Glomerular endothelial cell (primary cell): ENCODE measurements at regions not wholly inside any gene's neighbourhood (a gene's known extent, or its start where the extent isn't known, plus 50 kb on each side); places are given as distances from the start of the nearest gene placed in this dataset.

Experiments
- DNase-seq: peaks from one replicate; pipeline ENCODE4 v3.0.0-alpha.2; 2011; ENCODE audit warnings: low read depth, low spot score; ENCODE audit errors: extremely low read depth

DNA sequence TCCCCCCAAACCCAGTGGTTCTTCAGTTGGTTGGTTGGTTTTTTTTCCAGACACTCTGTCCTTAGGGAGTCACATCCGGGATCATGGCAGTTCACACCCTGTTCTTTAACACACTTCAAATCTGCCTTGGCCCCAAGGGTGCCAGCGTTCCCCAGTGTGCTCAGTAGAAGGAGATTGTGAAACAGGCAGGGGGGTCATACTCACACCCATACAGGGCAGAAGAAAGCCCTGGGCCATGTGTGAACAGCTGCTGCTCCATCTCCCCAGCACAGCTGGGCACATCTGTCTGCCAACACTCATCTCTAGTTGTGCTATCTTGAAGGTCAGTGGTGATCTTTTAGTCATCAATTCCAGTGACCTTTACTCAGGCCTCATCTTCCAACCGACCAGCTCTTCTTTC, 64.4 kb upstream of the FUT8 start:
- no peak for DNase-seq

- no peak for DNase-seq
These were observed 63.4 kb upstream of the FUT8 start for GRCh38 chr14:65349100-65349499.

DNA sequence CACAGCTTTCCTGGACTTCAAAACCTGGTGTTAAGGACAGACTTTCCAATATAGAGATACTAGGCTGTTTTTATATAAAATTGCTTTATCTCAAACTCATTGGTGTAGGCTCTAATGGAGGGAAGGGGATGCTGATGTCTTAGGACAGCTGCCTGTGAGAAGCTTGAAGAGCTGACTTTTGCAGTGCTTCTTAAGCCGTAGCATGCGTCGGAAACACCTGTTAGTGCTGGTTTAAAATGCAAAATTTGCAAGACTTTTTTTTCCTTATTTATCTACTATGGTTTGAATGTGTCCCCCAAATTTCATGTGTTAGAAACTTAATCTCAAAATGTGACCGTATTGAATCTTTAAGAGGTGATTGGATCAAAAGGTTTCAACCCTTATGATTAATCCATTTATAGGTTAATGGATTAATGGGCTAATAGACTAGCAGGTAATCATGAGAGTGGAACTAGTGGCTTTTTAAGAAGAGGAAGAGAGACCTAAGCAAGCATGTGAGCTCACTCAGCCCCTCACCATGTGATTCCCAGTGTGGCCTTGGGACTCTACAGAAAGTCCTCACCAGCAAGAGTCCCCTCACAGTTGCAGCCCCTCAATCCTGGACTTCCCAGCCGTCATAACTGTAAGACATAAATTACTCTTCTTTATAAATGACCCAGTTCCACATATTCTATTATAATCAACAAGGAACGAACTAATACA, 60.9 kb upstream of the FUT8 start:
- no peak for DNase-seq

GRCh38 chr14:65352964-65353530, 59.5 kb upstream of the FUT8 start:
- DNase-seq = no peak

DNA sequence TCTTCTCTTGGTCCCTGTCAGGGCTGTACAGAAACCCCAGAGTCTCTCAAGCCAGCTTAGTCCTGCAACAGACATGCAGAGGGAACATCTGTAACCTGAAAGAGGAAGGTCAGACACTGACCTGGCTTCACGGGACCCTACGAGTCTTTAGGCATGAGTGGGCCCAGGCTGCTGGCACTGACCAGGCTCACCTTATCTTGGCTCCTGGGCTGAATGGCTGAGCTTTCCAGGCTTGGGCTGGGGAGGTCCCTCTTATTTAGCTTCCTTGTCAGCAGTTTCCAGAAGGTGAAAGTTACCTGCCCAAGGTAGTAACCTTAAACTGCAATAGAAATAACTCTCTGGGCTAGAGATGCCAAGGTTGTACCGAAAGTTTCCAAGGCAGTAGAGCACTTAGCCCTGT, 58.4 kb upstream of the FUT8 start:
- DNase-seq = no peak

DNA sequence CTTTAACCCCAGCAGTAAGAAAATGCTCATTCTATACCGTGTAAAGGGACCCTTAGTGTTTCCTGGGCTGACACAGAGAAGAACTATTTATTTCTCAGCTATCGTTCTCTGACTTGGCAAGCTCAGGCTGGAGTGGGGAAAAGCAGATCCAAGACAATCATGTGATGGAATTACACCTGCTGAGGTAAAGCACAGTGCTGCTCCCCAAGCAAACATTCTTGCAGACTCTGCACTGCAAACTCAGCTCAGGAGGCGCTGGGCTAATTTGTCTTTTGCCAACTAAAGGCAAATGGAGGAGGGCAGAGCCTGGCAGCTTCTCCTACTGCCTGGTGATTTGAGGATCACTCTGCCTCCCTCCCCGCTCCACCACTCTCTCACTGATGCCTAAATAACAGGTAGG, 57.8 kb upstream of the FUT8 start:
- DNase-seq = no peak

DNA sequence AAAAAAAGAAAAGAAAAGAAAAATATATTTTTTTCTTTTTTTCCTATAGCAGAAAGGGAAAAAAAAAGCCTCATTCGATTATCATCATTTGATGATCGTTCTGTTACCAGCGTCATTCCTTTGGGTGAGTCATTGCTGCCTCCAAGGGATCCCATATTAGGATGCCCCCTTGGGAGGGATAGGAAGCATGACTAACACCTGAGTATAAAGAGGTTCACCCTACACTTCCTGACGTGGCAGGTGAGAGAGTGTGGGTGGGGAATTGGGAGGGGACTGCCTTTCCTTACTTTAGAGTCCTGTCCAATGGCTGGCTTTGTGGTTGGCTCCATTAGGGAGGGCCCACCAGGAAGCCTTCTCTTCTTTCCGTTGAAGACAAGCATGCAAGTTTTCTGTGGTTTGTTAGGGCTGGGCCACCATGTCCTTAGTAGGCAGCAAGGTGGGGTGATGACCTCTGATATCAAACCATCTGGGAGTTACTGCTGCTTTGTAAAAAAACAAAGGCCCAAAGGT, 56.1 kb upstream of the FUT8 start:
- no peak for DNase-seq

- no peak for DNase-seq
These were observed 55.4 kb upstream of the FUT8 start for GRCh38 chr14:65357113-65357512.

DNA sequence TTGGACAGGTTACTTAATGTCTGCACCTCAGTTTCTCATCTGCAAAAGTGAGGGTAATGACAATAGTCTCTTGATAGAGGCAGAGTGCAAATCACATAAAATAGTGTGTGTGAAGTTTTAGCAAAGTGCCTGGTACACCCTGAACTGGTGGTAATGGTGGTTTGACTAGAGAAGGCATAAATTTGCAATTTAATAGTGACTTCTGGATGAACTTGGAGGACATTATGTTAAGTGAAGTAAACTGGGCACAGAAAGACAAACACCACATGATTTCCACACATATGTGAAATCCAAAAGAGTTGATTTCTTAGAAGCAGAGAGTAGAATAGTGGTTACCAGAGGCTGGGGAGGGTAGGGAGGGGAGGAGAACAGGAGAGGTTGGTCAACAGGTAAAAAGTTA, 54.8 kb upstream of the FUT8 start:
- DNase-seq = no peak

DNA sequence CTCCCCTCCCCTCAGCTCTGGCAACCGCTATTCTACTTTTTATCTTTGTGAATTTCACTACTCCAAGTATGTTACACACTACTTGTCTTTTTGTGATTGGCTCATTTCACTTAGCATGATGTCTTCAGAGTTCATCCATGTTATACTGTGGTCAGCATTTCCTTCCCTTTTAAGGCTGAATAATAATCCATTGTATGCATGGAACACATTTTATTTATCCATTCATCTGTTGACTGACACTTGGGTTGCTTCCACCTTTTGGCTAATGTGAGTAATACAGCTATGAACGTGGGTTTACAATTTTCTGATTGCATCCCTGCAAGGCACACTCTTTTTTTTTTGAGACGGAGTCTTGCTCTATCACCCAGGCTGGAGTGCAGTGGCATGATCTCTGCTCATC, 53.0 kb upstream of the FUT8 start:
- no peak for DNase-seq

DNA sequence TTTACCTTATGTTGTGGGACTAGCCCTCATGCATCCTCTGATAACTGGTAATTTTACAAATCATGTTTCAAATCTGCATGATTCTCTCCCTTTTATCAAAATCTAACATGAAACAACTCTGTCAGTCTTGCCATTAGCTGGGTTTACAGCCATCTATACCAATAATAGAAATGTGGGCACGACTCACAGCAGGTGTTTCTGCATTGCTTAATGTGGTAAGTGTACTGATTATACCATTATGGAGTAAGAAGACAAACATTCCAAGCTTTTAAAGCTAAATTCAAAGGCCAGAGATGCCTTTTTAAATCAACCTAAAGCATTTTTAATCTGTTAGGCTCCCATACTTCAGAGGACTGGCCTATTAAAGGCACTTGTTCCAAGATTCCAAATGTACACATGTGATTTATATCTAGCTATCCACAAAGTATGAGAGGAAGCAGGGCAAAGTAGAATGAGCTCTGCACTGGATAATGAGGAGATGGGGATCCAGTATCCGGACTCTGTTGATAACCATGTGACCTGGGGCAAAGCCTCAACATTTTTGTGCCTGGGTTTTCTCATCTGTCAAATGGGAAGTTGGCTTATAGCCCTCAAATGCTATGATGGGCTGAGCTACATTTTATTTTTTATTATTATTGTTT, 52.3 kb upstream of the FUT8 start:
- no peak for DNase-seq

GRCh38 chr14:65361920-65362319, 50.6 kb upstream of the FUT8 start:
- DNase-seq = no peak
